T47D (cell line): ENCODE measurements at regions not wholly inside any gene's neighbourhood (a gene's known extent, or its start where the extent isn't known, plus 50 kb on each side); places are given as distances from the start of the nearest gene placed in this dataset.

Source experiments
- DNase-seq, 2 experiments: peaks; one replicate each; pipeline versions ENCODE4 v3.0.0 to v3.0.0-alpha.2; 2011 to 2012; ENCODE audit warnings: low read depth in 1 of 2, low spot score in 1 of 2
- JUND ChIP-seq: IDR thresholded peaks from 2 replicates; pipeline ENCODE4 v1.6.1; 2012; ENCODE audit warnings: low read depth
- in situ Hi-C: cut with HindIII; loops from 2 replicates; pipeline ENCODE4 v1.10.0; 2016; ENCODE audit warnings: low sequenced_read_pairs, low pct_unique_long_range_greater_than_20kb

DNA sequence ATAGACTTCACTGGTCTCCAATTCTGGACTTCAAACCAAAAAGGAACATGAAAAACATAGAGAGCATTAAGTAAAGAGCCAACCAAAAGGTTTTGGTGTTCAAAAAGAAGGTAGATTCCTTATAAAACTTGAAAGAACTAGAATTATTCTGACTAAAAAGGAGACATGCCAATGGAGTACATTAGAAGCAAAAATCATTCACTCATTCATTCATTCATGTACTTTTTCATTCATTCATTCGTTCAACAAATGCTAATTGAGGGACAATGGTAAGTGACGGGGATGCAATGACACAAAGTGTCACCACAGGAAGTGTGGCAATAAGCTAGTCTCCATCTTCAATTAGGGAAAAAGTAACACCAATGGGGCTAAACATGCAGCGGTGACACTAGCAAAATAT is 181.0 kb upstream of the ATP11B start:
- TF ChIP-seq JUND: no peak
- DNase-seq: no peak
- in situ Hi-C loops: no loop called here

DNA sequence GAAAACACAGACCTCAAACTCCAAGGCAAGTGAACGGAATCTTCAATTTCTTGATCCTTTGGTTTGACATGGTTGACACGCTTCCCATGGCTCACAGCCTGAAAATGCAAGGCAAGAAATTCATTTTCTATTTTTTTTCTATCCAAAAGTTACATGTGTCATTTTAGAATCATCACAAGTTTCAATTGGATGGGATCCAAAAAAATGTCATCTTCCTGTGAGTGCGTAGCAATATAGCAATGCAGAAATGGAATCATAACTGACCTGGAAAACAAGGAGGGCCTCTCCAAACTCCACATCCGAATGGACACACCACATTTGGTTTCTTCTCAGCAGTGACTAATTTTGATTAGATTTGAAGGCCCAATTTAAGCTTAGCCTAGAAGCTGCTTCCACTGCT is 175.8 kb upstream of the ATP11B start:
- DNase-seq: no peak
- in situ Hi-C loops: no loop called here
- TF ChIP-seq JUND: no peak

DNA sequence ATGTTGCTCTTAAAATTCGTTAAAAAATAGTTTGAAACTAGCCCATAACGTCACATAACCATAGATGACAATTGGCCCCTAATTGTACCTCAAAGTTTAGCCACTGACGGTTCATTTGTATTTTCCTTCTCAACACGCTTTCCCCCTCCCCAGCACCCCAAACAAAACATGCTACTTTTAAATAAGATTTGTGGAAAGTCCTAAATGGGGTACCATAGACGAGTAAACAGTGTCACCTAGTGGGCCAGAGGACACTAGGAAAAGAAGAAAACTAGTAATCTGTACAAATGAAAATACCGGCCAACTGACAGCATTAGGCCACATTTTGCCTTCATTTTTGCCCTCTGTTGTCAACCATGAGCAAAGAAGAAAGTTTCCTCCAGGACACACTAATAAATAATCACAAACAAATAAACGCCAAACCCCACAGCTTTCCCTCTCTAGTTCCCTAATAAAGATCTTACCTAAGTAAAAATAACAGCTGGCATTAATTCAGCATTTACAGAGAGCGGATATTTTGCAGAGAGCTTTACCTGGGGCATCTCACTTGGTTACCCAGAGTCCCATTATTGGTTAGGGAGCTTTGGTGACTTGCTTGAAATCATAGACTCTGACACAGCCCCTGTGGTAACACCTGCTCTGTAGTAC is 175.1 kb upstream of the ATP11B start:
- in situ Hi-C loops: no loop called here
- DNase-seq: peak in 1 of 2 experiments; percentile 85
- no peak for TF ChIP-seq JUND

DNA sequence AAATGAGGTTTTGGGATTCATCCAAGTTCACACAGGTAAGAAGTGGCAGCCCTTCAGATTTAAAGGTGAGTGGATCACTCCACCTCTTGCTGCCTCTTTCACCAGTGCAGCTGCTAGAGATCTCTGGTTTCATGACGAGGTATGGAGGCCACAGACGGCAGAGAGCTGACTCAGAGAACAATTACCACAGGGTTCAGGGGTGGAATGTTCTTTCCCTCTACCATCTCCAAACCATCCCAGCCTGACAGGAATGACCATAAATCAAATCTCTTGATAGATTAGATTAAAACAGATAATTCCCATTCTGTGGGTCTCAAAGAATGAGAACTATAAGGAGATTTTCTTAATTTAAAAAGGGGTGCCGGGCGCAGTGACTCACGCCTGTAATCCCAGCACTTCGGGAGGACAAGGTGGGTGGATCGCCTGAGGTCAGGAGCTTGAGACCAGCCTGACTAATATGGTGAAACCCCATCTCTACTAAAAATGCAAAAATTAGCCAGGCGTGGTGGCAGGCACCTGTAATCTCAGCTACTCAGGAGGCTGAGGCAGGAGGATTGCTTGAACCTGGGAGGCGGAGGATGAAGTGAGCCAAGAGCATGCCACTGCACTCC is 174.2 kb upstream of the ATP11B start:
- TF ChIP-seq JUND: no peak
- in situ Hi-C loops: no loop called here
- no peak for DNase-seq

DNA sequence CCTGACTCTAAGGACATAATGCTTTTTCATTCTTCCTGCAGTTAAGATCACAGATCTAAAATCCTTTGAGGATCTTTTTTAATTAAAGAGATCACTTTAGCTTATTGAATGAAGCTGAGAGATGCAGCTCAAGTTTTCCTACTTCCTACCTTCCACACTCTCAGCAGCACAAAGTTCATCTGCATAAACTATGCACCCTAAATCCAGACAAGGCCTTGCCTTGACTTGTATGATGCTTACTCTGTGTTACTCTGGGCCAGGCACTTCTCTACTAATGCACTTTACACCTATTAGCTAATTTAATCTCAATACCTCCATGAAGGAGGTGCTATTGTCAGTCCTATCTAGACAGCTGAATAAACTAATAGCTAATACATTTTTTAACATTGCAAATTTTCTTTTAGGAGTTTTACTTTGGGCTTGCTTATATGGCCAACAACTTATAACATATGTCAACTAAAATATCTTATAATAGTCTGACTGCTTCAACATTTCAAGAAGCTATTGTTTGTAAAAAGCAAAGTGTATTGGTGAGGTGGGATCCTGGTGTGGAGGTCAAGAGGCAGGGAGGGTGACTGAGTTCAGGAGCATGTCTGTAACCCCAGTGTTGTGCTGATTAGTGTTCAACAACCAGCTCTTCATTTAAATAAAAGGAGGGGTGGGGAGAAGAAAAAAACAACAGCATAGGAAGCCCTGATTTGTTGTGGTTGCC is 172.4 kb upstream of the ATP11B start:
- DNase-seq: no peak
- no peak for TF ChIP-seq JUND
- in situ Hi-C loops: no loop called here

DNA sequence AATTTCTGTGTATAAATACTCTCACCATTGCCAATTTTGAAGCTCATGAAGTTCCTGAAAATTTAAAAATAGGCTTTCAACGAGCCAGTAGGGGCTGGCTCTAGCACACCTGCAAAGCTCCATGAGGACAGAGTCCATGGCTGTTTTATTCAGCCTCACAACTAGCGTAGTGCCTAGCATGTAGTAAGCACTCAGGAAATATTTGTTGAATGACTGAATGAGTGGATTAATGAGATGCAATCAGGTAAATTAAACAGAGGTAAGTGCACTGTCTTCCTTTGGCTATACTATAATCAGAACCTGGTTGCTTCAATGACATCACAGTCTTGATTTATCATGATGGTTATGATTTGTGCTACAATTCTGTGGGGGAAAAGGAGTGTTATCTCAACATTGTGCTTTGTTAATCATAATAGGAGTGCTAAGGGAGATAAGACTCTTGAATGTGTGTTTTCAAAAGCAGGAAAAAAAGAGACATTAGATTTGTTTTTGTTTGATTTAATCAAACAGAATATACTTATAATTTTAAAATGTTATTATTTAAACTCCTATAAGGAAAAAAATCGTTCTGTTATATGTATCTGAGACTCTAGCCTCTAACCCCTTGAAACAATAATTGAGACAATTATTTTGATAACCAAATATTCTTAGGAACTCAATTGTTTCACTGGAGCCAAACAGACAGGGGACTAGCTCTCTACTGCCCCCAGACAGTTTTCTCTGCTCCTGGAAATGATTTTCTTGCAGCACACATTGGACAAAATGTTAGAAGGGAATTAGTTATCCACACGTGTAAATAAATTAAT is 171.7 kb upstream of the ATP11B start:
- DNase-seq: peak in 1 of 2 experiments; percentile 60
- in situ Hi-C loops: no loop called here
- TF ChIP-seq JUND: no peak

DNA sequence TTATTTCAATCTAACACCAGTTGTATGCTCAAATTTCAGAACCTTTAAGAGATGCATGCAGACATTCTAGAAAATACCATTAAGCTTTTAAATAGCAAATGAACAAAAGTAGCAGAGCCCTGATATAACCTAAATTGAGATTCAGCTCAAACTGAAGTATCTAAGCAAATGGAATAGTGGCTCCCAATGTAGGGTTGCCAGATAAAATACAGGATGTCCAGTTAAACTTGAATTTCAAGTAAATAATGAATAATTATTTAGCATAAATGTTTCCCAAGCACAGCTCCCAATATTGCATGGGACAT is 171.1 kb upstream of the ATP11B start:
- in situ Hi-C loops: no loop called here
- TF ChIP-seq JUND: no peak
- DNase-seq: no peak

DNA sequence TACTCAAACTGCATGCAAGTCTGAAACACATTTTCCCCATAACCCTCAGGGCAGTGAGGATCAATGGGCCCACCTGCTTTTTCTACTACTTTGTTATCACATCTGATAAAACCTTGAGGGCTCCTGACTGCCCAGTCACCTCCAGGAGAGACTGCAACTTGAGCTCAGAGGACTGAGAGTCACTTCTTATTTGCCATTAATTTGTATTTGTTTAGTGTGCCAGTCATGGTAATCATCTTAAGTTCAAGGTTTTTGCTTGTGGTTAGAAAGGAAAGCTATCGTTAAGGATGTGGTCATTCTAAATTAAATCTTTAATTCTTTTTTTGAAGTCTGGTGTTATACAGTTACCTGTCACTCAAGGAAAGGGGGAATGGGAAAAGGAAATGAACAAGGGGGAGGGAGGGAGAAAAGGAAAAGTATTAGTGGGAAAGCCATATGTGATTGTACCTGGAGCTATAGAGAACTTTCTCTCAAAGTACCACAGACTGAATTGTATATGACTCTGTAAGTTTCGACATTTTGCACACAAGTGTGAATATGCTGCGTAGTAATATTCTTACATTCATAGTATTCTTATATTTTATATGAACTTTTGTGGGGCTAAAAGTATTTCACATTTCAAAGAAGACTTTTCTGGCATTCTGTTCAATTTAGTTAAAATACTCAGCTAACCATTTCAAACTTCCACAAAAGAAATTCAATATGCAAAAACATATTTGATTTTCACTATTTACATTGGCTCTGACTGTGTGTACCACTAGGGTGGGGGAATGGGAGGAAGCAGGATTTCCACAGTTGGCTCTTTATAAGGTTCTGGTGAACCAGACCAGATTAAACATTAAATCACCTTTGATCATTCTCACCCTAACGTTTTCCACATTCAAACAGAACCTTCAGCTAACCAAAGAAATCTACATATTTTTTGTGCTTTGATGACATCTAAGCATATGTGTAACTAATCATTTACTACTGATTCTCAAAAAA is 166.5 kb upstream of the ATP11B start:
- peak in 1 of 2 experiments; percentile 44 for DNase-seq
- in situ Hi-C loops: no loop called here
- no peak for TF ChIP-seq JUND

DNA sequence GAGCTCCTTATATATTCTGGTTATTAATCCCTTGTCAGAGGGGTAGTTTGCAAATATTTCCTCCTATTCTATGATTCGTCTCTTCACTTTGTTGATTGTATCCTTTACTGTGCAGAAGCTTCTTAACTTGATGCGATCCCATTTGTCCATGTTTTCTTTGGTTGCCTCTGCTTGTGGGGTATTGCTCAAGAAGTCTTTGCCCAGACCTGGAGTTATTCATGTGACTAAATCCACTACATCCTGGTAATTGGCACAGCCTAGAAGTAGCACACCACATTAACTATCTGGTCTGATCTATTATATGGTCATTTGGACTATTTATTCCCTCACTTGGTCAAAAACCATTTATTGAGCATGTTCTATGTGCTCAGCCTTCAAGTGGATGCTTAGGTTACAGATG is 164.8 kb upstream of the ATP11B start:
- no peak for DNase-seq
- in situ Hi-C loops: no loop called here
- no peak for TF ChIP-seq JUND

DNA sequence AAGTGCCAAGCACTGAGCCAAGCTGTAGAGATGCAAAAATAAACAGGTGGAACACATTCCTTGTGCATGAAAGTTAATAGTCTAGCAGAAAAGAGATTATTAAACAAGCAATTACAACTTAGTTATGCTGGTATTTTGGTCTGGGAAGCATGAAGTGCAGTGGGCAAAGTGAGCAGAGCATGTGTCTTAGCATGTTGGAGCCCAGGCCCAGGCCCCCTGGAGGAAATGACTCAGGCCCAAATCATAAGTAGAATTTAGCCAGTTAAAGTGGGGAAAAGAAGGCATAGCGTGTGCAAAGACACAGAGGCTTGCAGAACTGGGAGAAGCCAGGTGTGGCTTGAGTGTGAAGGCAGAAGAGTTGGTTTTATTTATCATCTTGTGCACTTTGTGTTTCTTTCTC is 163.8 kb upstream of the ATP11B start:
- in situ Hi-C loops: no loop called here
- no peak for TF ChIP-seq JUND
- DNase-seq: no peak

DNA sequence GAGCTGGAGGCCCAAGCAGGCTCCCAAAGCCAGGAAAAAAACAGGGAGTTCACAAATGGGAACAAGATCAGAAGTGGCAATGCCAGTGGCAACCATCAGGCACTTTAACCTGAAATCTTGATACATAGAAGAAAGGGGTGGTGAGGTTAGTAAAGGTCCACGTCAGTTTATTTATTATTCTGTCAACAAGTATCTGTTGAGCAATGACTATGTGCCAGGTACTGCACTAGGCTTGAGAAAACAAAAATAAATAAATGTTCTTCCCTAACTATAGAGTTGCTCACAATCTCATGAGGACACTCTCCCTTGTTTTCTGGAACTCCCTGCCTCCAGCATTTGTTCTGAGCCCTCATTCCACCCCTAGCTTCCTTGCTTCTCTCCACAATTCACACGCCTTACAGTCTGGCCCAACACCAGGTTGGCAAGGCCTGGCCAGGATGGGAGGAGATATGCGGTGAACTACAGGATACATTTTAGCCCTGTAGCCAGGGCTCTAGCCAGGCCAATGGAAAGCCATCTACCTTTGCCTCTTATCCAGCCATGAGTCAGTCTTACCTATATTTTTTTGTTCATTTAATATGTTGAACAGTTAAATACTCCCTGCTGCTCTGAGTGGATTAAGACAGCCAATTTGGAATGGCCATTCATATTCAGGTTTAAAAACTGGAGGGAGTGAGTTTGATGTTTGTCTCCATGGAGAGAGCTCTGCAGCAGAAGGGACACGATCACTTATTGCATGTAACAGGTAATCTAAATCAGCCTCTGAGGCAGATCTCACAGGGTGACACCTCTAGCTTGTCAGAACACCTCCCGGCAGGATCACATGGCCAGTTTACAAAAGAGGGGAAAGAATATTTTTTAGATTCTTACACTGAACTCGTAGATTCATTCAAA is 161.9 kb upstream of the ATP11B start:
- no peak for DNase-seq
- in situ Hi-C loops: no loop called here
- TF ChIP-seq JUND: no peak

DNA sequence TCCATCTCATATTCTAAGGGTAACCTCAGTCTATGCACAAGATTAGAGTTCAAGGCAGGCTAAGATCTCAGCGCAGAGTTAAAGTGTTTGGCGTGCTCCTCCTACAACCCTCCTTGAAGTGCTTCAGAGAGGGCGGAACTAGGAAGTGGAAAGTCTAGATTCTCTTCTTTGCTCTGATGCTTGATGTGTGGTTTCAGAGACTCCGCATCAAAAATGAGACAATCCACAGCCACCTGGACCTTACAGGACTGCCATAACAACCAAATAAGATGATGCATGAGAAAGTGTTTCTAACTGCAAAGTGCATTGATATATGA is 161.3 kb upstream of the ATP11B start:
- in situ Hi-C loops: no loop called here
- no peak for TF ChIP-seq JUND
- DNase-seq: no peak
